ENCODE measurements at regions not wholly inside any gene's neighbourhood (a gene's known extent, or its start where the extent isn't known, plus 50 kb on each side); places are given as distances from the start of the nearest gene placed in this dataset.
A peak's percentile ranks its signal among the peaks of the same experiment; 100 is the strongest.

- no peak for FAIRE-seq
Observed at GRCh38 chr7:131737746-131738465, 181.5 kb upstream of the PODXL start.

GRCh38 chr7:131735101-131735500 is 178.7 kb upstream of the PODXL start:
- no peak for FAIRE-seq
- no peak for DNase-seq (ENCODE audit: low spot score)

More at GRCh38 chr7:131737746-131738465, 181.5 kb upstream of the PODXL start:
- no peak for DNase-seq (ENCODE audit: low spot score)

GRCh38 chr7:131733604-131734003 is 177.2 kb upstream of the PODXL start:
- DNase-seq (ENCODE audit: low spot score), result no peak
- FAIRE-seq, result no peak

- DNase-seq (ENCODE audit: low spot score) (no peak), FAIRE-seq (no peak)
Observed at GRCh38 chr7:131727189-131727588, 170.8 kb upstream of the PODXL start.

DNA sequence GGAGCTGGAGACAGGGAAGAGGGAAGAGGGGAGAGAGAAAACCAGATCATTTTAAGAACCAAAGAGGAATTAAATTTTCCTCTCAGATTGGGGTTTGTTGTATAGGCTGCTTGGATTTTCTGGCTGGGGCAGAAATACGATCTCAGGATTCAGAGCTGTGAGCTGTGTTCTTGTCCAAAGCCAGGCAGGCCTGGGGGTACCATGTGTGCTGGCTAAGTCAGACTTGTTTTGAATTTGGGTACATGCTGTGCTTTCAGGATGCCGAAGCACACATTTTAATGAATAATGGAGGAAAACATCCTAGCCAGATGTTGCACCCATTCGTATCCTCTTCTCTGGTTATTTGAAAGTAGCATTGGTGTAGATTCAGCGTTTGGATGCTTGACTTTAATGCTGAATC is 170.3 kb upstream of the PODXL start:
- FAIRE-seq (no peak), DNase-seq (ENCODE audit: low spot score) (no peak)

DNA sequence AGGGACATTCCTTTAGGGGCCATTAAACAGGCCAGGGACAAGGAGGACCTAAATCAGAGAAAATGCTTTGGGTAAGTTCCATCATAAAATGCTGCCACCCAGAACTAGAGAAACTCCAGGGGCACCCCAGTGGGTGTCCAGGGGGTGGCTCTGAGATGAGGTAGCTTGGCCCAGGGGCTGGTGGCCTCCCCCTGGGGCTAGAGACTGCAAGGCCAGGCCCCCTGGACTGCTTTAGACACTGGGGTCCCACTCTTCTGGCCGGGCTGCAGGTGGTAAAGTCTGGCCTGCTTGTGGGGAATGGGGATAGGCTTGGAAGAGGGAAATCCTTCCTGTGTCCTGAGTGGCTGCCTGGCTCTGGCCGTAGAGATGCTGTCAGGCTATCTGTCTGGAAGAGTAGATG is 169.6 kb upstream of the PODXL start:
- DNase-seq (ENCODE audit: low spot score) (no peak), FAIRE-seq (no peak)

GRCh38 chr7:131724776-131725345 is 168.4 kb upstream of the PODXL start:
- FAIRE-seq, result no peak
- DNase-seq (ENCODE audit: low spot score), result no peak

GRCh38 chr7:131723926-131724325 is 167.5 kb upstream of the PODXL start:
- peak; percentile 14 for DNase-seq (ENCODE audit: low spot score)
- FAIRE-seq, result no peak

DNA sequence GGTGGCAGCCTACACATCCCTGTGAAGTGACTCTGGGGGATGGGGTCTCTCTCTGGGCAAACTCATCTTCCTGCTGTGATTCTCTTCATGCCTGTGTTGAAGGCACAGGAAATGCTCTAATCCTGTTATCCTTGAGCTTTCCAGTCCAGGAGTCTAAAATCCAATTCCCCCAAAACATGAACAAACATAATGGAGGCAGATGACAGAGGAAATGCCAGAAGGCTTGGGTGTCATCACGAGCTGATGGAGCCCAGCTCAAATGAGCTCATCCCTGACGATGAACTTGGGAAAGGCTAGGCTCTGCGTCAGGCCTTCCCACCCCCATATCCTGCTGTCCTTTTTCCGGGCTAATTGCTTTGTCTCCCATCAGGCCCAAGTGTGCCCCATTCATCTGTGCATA is 165.9 kb upstream of the PODXL start:
- DNase-seq (ENCODE audit: low spot score), result no peak
- FAIRE-seq, result no peak

DNA sequence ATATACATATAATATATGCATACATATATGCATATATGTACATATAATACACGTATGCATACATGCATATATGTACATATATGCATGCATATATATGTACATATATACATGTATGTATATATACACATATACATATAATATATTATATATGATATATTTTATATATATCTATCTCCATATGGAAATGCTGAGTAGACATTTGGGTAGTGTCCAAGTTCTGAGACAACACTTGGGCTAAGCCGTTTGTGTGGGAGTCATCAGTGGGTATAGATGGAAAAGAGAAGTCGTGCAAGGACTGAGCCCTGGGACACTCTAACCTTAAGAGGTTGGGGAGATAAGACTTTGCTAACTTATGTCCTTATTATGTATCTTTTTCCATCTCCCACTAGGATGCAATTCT is 165.2 kb upstream of the PODXL start:
- FAIRE-seq (no peak), DNase-seq (ENCODE audit: low spot score) (no peak)

DNA sequence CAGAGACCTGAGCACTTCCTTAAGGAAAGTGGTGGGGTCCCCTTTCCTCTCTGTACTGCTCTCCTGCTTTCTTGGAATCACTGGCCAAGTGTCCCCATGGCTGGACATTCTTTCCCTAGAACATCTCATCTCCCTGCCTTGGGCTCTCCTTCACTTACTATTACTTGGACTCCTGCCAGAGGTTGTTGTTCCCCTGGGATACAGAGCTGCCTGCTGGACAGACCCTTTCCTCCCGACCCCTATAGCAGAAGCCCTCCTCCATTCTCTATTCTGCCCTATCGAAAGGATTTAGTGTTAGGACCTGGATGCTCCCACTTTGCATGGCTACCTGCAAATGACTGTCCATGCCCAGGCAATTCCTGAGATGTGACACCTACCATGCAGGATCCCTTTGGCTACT is 164.3 kb upstream of the PODXL start:
- DNase-seq (ENCODE audit: low spot score), result no peak
- no peak for FAIRE-seq

GRCh38 chr7:131717181-131717580 is 160.8 kb upstream of the PODXL start:
- FAIRE-seq (no peak), DNase-seq (ENCODE audit: low spot score) (no peak)

GRCh38 chr7:131699323-131699722 is 142.9 kb upstream of the PODXL start:
- no peak for DNase-seq (ENCODE audit: low spot score)
- no peak for FAIRE-seq

DNA sequence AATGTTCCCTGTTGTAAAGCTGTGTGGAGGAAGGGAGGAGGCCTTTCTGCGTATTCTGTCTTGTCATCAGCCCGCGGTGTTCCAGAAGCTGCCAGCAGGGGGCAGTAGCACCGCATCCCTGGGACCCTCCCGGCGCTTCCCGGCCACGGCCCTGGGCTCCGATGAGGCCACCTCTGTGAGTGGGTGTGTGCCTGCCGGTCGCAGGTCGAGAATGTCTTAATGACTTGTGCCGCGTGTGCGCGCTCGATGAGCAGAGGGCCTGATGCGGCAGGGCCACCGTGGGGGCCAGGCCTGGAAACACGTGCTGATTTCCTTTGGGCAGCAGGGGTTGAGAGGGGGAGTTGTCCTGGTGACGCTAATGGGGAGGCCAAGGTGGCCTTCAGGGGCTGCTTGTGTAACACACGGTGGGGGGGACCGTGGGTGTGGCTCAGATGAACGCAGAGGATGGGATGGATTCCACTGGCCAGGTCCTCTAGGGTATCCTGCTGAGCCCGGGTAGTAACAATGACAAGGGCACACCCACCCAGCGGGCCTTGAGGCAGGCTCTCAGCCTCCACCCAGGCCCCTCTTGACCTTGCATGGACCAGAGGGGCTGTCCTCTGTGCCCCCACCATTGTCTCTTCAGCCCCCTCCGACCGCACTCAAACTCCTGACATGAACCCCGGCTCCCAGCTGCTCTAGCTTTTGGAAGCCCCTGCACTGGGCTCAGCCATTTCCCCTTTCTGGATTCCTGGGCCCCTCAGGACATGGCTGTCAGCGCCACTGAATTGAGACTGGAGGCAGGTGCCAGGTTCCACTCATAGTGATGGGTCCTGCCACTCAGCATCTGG is 135.9 kb upstream of the PODXL start:
- DNase-seq (ENCODE audit: low spot score) (peak; percentile 68), FAIRE-seq (no peak)

DNA sequence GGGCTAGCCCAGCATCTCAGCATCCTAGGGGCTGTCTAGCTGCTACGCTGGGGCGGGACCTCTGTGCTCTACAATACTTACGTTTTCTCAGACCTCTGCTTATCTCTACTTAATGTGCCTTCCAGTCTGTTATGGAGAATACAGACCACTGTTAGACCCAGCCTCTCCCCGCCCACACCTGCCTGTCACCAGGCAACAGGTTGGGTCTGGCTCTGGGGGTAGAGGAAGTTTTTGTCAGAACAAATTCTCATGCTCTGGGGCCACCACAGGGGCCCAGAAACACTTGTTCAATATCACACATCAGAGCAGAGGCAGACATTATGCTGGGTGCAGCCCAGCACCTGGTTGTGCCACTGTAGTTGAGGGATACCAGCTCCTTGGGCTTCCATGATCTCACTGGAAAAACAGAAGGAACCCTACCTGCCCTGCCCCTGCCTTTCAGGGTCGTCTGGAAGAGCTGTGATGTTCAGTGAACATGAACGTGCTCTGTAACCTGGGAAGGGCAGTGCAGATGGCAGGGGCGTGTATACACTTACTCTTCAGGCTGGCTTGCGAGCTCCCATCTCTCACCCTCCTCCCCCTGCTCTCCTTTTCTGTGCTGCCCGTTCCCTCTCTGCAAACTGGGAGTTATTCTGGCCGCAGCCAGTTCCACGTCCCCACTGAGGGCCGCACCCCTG is 135.2 kb upstream of the PODXL start:
- no peak for FAIRE-seq
- DNase-seq (ENCODE audit: low spot score), result no peak

- FAIRE-seq (no peak), DNase-seq (ENCODE audit: low spot score) (no peak)
Observed at GRCh38 chr7:131690441-131690840, 134.0 kb upstream of the PODXL start.

- DNase-seq (ENCODE audit: low spot score) (no peak), FAIRE-seq (no peak)
Observed at GRCh38 chr7:131689662-131690234, 133.3 kb upstream of the PODXL start.

DNA sequence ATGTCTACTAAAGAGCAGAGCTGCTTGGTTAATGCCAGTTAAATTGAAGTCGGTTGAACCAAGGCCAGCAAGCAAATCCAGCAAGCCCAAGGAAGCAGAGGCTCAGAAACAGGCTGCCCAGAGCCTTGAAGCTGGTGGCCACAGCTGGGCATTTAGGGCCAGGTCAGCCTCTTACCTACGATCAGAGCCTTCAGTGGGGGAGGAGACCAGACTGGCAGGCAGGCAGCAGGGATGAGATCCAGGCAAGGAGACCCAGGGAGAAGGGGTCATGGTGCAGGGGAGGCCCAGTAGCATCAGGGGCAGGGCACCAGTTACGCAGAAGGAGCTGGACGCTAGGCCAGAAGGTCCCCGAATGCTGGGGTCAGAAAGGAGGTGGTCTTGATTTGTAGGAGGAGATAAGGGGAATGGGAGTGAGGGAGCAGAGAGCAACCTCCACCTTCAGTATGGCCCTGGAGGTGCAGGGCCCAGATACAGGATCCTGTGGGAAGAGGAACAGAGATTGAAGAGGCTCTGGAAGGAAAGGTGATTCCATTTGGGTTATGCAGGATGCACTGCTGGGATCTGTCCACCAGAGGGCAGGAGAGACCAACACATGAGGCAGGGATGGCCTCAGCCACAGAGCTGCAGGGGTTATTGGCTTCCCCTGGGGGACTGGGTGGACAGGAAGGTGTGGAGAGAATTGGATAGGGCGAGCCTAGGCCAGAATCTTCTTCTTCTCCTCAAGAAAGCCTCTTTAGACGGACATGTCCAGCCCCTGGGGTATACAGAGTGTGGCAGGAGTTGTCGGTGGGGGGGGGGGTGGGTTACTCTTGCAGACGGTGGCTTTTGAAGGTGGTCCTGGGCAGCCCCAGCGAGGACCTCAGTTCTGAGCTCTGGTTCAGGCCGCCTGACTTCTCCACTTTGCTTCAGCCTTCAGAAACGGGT is 132.6 kb upstream of the PODXL start:
- peak; percentile 78 for DNase-seq (ENCODE audit: low spot score)
- FAIRE-seq, result no peak

DNA sequence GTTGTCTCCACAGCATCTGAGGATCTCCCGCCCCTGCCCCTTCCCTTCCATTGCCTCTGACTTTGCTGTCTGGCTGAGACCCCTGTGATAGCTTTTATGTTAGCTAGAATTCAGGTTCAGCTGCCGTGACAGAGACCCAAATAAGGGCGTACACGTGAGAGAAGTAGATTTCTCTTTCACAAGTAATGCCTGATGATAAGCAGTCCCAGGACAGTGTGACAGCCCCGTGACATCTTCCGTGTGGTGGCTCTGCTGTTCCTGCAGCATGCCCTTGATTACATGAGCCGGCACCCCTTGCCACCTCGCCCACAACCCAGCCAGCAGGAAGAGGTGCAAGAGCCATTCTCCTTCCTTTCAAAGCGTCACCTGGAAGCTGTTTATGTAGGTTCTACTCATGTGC is 130.9 kb upstream of the PODXL start:
- no peak for FAIRE-seq

GRCh38 chr7:131686833-131687232 is 130.4 kb upstream of the PODXL start:
- no peak for DNase-seq (ENCODE audit: low spot score)
- no peak for FAIRE-seq

More for the DNA sequence above, 130.9 kb upstream of the PODXL start:
- no peak for DNase-seq (ENCODE audit: low spot score)

Measured in urothelium cell line (cell line).